GM12878 (cell line): ENCODE measurements at regions not wholly inside any gene's neighbourhood (a gene's known extent, or its start where the extent isn't known, plus 50 kb on each side); places are given as distances from the start of the nearest gene placed in this dataset.
"Not testable (repeated sequence)": the region's sequence is repeated elsewhere in the genome, so short reads cannot be mapped to it uniquely, and the experiment has no call there.

Experiments used
- ATAC-seq: fragments of 200-7000 bp; cut with Tn5 transposase; 3 replicates; pipeline ENCODE4 v1.9.1; 2020; ENCODE audit warnings: mild to moderate bottlenecking, moderate library complexity
- BruUV-seq: library from RNA; stranded (reverse); fragments of 400-500 nt; replicated peaks from 2 replicates; lab custom pipeline; 2021; lab: Mats Ljungman, UMichigan
- CTCF ChIA-PET: fragments of 300-600 bp; sonication (Branson Sonifier 250); formaldehyde crosslinking; extraction: SDS; loops from one replicate; lab custom pipeline; 2021; ENCODE audit warnings: inconsistent platforms; lab: Yijun Ruan, JAX
- POLR2A ChIA-PET: fragments of 350-600 bp; formaldehyde crosslinking; extraction: SDS; loops from one replicate; lab custom pipeline; 2021; ENCODE audit warnings: inconsistent platforms; lab: Charles Lee
- RAD21 ChIA-PET: fragments of 300-600 bp; sonication (Branson Sonifier 250); formaldehyde crosslinking; loops from one replicate; lab custom pipeline; 2023; ENCODE audit warnings: antibody characterized with exemption; ENCODE audit not compliant: unreplicated experiment; lab: Charles Lee
- SMC1A ChIA-PET: fragments of 300-600 bp; sonication (Branson Sonifier 250); formaldehyde crosslinking; loops from one replicate; lab custom pipeline; 2023; ENCODE audit not compliant: unreplicated experiment, uncharacterized antibody; lab: Charles Lee
- DNase-seq: peaks from one replicate; pipeline ENCODE4 v3.0.0-alpha.2; 2011; ENCODE audit warnings: low read depth, low spot score
- FAIRE-seq: peaks from 3 replicates; lab custom pipeline; 2011; peaks lifted over from hg19 to GRCh38; lab: Jason Lieb, UNC
- H2AFZ ChIP-seq: 2 replicates; pipeline ENCODE4 v1.6.0; 2011; ENCODE audit warnings: low read depth, low read length, control low read depth; ENCODE audit not compliant: control insufficient read depth
- H3K27ac ChIP-seq: 2 replicates; pipeline ENCODE4 v1.5.1; 2011; ENCODE audit warnings: control low read depth; ENCODE audit not compliant: control insufficient read depth, insufficient read depth
- H3K27me3 ChIP-seq, 2 experiments: replicated peaks in 1 of 2; 2 replicates each; pipeline versions ENCODE4 v1.6.0 to v1.6.1; 2011; ENCODE audit warnings: low read length in 1 of 2; ENCODE audit not compliant: control insufficient read depth in 2 of 2, insufficient read depth in 2 of 2
- H3K36me3 ChIP-seq, 2 experiments: 2 replicates each; pipeline ENCODE4 v1.5.1; 2011; ENCODE audit warnings: low read length in 1 of 2; ENCODE audit not compliant: control insufficient read depth in 2 of 2, insufficient read depth in 2 of 2
- H3K4me1 ChIP-seq: 2 replicates; pipeline ENCODE4 v1.6.1; 2011; ENCODE audit warnings: mild to moderate bottlenecking, low read length, moderate library complexity, mixed read lengths; ENCODE audit not compliant: control insufficient read depth, insufficient read depth
- H3K4me2 ChIP-seq: 2 replicates; pipeline ENCODE4 v1.6.0; 2011; ENCODE audit warnings: control low read depth; ENCODE audit not compliant: control insufficient read depth, insufficient read depth
- H3K4me3 ChIP-seq: fragments of 200-600 bp; sonication (generic); 2 replicates; pipeline ENCODE4 v1.5.1; 2016
- H3K79me2 ChIP-seq: 2 replicates; pipeline ENCODE4 v1.6.0; 2011; ENCODE audit warnings: low read length; ENCODE audit not compliant: control insufficient read depth, insufficient read depth
- H3K9ac ChIP-seq: 2 replicates; pipeline ENCODE4 v1.8.0; 2011; ENCODE audit warnings: low read length, control low read depth, mixed read lengths; ENCODE audit not compliant: control insufficient read depth, insufficient read depth
- H3K9me3 ChIP-seq: replicated peaks from 3 replicates; pipeline ENCODE4 v1.5.1; 2011; ENCODE audit warnings: mild to moderate bottlenecking, low read length; ENCODE audit not compliant: control insufficient read depth, insufficient read depth
- H4K20me1 ChIP-seq: 2 replicates; pipeline ENCODE4 v1.6.0; 2011; ENCODE audit not compliant: control insufficient read depth, insufficient read depth
- WGBS: methylation state at CpG from one replicate; pipeline ENCODE4 v1.1.6; 2016; ENCODE audit warnings: low lambda C conversion rate; ENCODE audit not compliant: insufficient replicate concordance, insufficient coverage; ENCODE audit errors: missing lambda C conversion rate; 5-methylcytosine and 5-hydroxymethylcytosine counted together
- in situ Hi-C: fragments of 300-500 bp; cut with MboI; formaldehyde crosslinking; loops from 9 replicates; pipeline ENCODE4 v1.14.3; 2018; ENCODE audit warnings: mixed read lengths
- intact Hi-C: fragments of 100-400 bp; cut with micrococcal nuclease; formaldehyde crosslinking; loops from one replicate; pipeline ENCODE4 v1.14.2; 2022; ENCODE audit not compliant: unreplicated experiment

DNA sequence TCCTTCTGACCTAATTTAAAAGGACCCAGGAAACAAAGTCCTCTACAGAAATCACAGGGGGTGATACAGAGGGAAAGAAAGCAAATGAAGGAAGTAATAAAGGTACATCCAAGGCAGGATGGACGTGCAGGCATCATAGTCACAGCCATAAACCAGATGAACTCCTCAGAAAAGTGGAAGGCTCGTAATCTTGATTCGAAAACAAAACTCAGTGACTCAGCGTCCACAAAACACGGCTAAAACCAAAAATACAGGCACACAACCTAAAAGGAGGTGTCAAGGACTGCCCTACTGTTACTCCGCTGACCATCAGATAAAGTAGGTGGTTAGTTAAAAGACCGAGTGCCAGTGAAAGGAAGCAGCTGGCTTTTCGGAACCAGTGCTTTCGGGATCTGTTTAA, 81.5 kb downstream of the TRIM69 start:
- H3K9ac ChIP-seq, FAIRE-seq, DNase-seq, H2AFZ ChIP-seq, BruUV-seq, ATAC-seq, in situ Hi-C loops, H4K20me1 ChIP-seq, POLR2A ChIA-PET, H3K27me3 ChIP-seq, H3K9me3 ChIP-seq, H3K79me2 ChIP-seq, CTCF ChIA-PET, H3K36me3 ChIP-seq, H3K4me2 ChIP-seq, H3K27ac ChIP-seq, H3K4me1 ChIP-seq, SMC1A ChIA-PET, H3K4me3 ChIP-seq, intact Hi-C loops, RAD21 ChIA-PET: not testable (repeated sequence)
- 44% methylated on average over 4 of the region's 9 CpGs for WGBS

DNA sequence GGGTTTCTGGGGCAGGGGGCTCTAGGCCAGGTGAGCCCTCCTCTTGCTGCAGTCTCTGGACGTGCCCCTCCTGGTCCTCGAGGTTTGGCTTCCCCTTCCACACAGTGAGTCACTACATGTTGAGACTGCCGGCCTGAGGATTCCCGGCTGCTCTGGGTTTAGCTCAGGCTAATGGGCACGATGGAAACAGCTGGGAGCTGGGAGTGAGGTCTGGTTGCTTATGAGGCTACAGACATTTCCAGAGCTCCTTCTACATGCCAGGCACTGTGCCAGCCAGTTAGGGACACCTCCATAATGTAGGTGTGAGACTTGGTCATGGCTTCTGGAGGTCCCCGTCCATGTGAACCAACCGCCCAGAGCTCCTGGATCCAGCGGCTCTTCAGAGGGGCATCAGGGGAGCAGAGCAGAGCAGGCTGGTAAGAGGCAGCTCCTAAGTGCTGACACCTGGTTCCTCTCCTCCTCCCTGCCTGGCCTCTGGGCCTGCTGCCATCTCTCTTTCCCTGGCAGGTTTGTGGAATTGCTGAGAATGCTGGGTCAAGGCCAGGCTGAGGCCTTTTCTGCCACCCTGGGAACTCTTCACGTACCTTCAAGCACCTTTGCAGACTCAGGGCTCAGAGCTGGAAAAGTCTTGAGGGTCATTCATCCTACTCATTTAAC, 83.1 kb downstream of the TRIM69 start:
- H3K36me3 ChIP-seq, H3K4me3 ChIP-seq, in situ Hi-C loops, H3K79me2 ChIP-seq, RAD21 ChIA-PET, DNase-seq, BruUV-seq, FAIRE-seq, H3K9me3 ChIP-seq, H3K4me1 ChIP-seq, H4K20me1 ChIP-seq, H2AFZ ChIP-seq, H3K9ac ChIP-seq, H3K27ac ChIP-seq, intact Hi-C loops, H3K27me3 ChIP-seq, POLR2A ChIA-PET, ATAC-seq, H3K4me2 ChIP-seq: not testable (repeated sequence)
- SMC1A ChIA-PET: interaction anchor here (1.1 kb wide), 1 partner anchor 102 kb away, joined by 3 read pairs; no protein-coding TSS in a partner anchor
- CTCF ChIA-PET: interaction anchor here (1.7 kb wide), 1 partner anchor 34 kb away, joined by 3 read pairs; no protein-coding TSS in a partner anchor
- WGBS: 71% methylated on average over 9 of the region's 9 CpGs

DNA sequence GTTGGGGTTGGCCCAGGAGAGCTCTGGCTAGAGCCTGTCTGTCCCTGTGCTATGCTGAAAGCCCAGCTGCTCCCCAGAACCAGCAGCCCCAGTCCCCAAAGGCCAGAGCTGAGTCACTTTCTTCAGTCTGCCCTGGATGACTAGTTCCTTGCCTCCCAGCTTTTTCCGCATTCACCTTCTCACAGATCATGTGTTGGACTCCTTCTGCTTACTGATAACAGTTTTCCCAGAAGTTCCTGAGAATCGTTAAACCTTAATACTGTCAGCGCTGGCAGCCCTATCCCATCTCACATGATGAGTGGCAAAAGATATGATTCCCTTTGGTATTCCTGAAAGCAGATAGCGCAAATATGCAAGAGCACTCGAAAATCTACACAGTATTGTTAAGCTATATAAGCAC, 84.2 kb downstream of the TRIM69 start:
- H3K4me1 ChIP-seq, intact Hi-C loops, DNase-seq, H4K20me1 ChIP-seq, H3K27ac ChIP-seq, SMC1A ChIA-PET, ATAC-seq, RAD21 ChIA-PET, H3K79me2 ChIP-seq, H3K4me3 ChIP-seq, H3K27me3 ChIP-seq, H3K9ac ChIP-seq, H2AFZ ChIP-seq, H3K4me2 ChIP-seq, in situ Hi-C loops, H3K9me3 ChIP-seq, FAIRE-seq, BruUV-seq, H3K36me3 ChIP-seq, POLR2A ChIA-PET: not testable (repeated sequence)
- CTCF ChIA-PET: interaction anchor here (1.7 kb wide), 1 partner anchor 33 kb away, joined by 3 read pairs; no protein-coding TSS in a partner anchor
- WGBS: 85% methylated on average over 5 of the region's 5 CpGs

DNA sequence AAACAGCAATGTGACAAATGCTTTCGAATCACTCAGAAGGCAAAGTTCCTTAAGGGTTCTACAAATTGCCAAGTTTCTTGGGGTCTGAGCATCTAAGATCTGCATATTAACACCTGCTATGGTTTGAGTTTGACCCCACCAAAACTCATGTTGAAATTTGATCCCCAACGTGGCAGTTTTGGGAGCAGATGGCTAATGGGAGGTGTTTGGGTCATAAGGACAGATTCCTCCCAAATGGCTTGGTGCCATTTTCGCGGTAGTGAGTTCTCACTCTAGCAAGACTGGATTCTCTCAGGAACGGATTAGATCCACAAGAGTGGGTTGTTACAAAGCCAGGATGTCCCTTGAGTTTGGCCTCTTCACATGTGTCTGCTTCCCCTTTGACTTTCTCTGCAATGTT, 84.6 kb downstream of the TRIM69 start:
- H3K9ac ChIP-seq, CTCF ChIA-PET, H2AFZ ChIP-seq, H3K4me3 ChIP-seq, H3K27me3 ChIP-seq, H3K4me1 ChIP-seq, H4K20me1 ChIP-seq, H3K27ac ChIP-seq, BruUV-seq, intact Hi-C loops, RAD21 ChIA-PET, SMC1A ChIA-PET, H3K4me2 ChIP-seq, H3K9me3 ChIP-seq, H3K79me2 ChIP-seq, in situ Hi-C loops, FAIRE-seq, ATAC-seq, H3K36me3 ChIP-seq, DNase-seq: not testable (repeated sequence)
- WGBS: 55% methylated on average over 5 of the region's 5 CpGs
- POLR2A ChIA-PET: interaction anchor here (0.6 kb wide), 1 partner anchor 81 kb away, joined by 3 read pairs; no protein-coding TSS in a partner anchor
